HUES6 (cell line): ENCODE measurements at regions not wholly inside any gene's neighbourhood (a gene's known extent, or its start where the extent isn't known, plus 50 kb on each side); places are given as distances from the start of the nearest gene placed in this dataset.
"Not testable (repeated sequence)": the region's sequence is repeated elsewhere in the genome, so short reads cannot be mapped to it uniquely, and the experiment has no call there.

Experiments used
- H3K27ac ChIP-seq: 2 replicates; pipeline ENCODE4 v1.7.0; 2013; ENCODE audit warnings: low read depth, mild to moderate bottlenecking, low read length, inconsistent platforms
- H3K27me3 ChIP-seq: 2 replicates; pipeline ENCODE4 v1.6.1; 2013; ENCODE audit warnings: low read length; ENCODE audit not compliant: control insufficient read depth, insufficient read depth
- H3K36me3 ChIP-seq: 2 replicates; pipeline ENCODE4 v1.6.1; 2013; ENCODE audit warnings: low read length; ENCODE audit not compliant: control insufficient read depth, insufficient read depth
- H3K4me1 ChIP-seq: 2 replicates; pipeline ENCODE4 v1.6.1; 2013; ENCODE audit warnings: low read length; ENCODE audit not compliant: control insufficient read depth, insufficient read depth
- H3K4me3 ChIP-seq: 2 replicates; pipeline ENCODE4 v1.5.1; 2013; ENCODE audit warnings: low read depth, low read length
- H3K9ac ChIP-seq: one replicate; pipeline ENCODE4 v1.6.1; 2013; ENCODE audit warnings: mild to moderate bottlenecking, low read length
- H3K9me3 ChIP-seq: 2 replicates; pipeline ENCODE4 v1.6.1; 2013; ENCODE audit warnings: low read depth, low read length; ENCODE audit not compliant: control insufficient read depth, insufficient read depth

DNA sequence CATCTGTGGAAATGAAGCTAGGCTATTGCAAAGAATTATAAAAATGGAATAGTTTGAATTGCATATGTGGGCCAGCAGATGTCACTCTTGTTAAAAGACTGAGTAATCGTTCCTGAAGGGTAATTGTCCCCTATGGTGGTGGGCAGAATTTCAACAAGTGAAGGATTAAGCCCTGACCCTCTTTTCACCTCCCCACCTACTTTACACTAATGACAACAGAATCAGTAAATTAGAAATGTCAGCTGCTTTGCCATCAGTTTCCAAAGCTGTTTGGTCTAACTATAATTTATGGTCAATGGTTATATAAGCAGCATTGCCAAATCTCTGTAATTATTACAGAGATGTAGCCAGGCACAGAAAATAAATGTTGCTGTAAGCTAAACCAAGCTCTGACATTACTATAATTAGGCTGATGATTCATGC is 898.6 kb downstream of the AMY1C start:
- Histone ChIP-seq H3K36me3 (no peaks in the 10 kb centered on the region), H3K4me3 (no peak overlapping the region), H3K9me3 (no peaks in the 10 kb centered on the region), H3K27me3 (no peaks in the 10 kb centered on the region), H3K9ac (no peak overlapping the region), H3K4me1 (no peaks in the 10 kb centered on the region), H3K27ac (no peak overlapping the region)

DNA sequence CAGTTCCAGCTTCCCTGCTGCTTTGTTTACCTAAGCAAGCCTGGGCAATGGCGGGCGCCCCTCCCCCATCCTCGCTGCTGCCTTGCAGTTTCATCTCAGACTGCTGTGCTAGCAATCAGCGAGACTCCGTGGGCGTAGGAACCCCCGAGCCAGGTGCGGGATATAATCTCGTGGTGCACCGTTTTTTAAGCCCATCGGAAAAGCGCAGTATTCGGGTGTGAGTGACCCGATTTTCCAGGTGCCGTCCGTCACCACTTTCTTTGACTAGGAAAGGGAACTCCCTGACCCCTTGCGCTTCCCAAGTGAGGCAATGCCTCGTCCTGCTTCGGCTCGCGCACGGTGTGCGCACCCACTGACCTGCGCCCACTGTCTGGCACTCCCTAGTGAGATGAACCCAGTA is 914.7 kb downstream of the AMY1C start:
- H3K4me3 ChIP-seq: peak overlapping the region; percentile 36; the same call in 1 of the 2 replicates
- not testable (repeated sequence) for H3K27ac ChIP-seq, H3K36me3 ChIP-seq, H3K9me3 ChIP-seq, H3K27me3 ChIP-seq, H3K4me1 ChIP-seq, H3K9ac ChIP-seq

DNA sequence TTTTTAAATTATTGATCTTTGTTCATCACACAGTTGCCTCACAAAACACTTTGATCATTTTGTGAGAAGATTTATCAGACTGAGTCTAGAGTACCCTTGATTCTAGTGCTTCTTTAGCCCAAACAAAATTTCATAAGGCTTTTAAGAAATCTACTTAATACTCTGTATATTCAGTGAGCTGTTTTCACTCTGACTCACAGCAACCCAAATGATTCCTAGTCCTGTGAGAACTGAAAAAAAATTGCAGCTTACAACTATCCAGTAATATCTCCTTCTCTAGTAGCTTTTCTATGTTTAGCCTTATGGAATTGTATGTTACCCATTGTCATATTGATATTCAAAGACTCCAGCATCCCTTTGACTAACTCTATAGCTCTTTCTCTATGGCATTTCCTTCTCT is 915.6 kb downstream of the AMY1C start:
- no peaks in the 10 kb centered on the region for H3K4me1 ChIP-seq
- H3K4me3 ChIP-seq: no peak overlapping the region
- H3K27me3 ChIP-seq: no peaks in the 10 kb centered on the region
- no peaks in the 10 kb centered on the region for H3K9me3 ChIP-seq
- no peak overlapping the region for H3K9ac ChIP-seq
- no peak overlapping the region for H3K27ac ChIP-seq
- no peaks in the 10 kb centered on the region for H3K36me3 ChIP-seq

GRCh38 chr1:104671684-104672353 is 922.1 kb downstream of the AMY1C start:
- Histone ChIP-seq H3K36me3 (no peaks in the 10 kb centered on the region), H3K9me3 (no peaks in the 10 kb centered on the region), H3K27ac (no peak overlapping the region), H3K27me3 (no peaks in the 10 kb centered on the region), H3K4me3 (no peak overlapping the region), H3K9ac (no peak overlapping the region), H3K4me1 (peaks cover 5% of the 10 kb centered on the region; the same call in 1 of the 2 replicates)

- no peak overlapping the region for H3K27ac ChIP-seq
These were observed 949.7 kb downstream of the AMY1C start for GRCh38 chr1:104699433-104699832.

GRCh38 chr1:104702731-104703130 is 953.0 kb downstream of the AMY1C start:
- Histone ChIP-seq H3K4me1 (no peaks in the 10 kb centered on the region), H3K9ac (no peak overlapping the region), H3K9me3 (no peaks in the 10 kb centered on the region), H3K36me3 (no peaks in the 10 kb centered on the region), H3K4me3 (no peak overlapping the region), H3K27ac (no peak overlapping the region), H3K27me3 (no peaks in the 10 kb centered on the region)

More at GRCh38 chr1:104699433-104699832, 949.7 kb downstream of the AMY1C start:
- Histone ChIP-seq H3K4me3 (no peak overlapping the region), H3K9me3 (no peaks in the 10 kb centered on the region), H3K9ac (no peak overlapping the region), H3K36me3 (no peaks in the 10 kb centered on the region), H3K4me1 (no peaks in the 10 kb centered on the region), H3K27me3 (no peaks in the 10 kb centered on the region)

GRCh38 chr1:104706631-104707147 is 957.0 kb downstream of the AMY1C start:
- H3K9me3 ChIP-seq: no peaks in the 10 kb centered on the region
- H3K4me3 ChIP-seq: no peak overlapping the region
- H3K4me1 ChIP-seq: no peaks in the 10 kb centered on the region
- H3K9ac ChIP-seq: no peak overlapping the region
- no peaks in the 10 kb centered on the region for H3K27me3 ChIP-seq
- H3K27ac ChIP-seq: no peak overlapping the region
- no peaks in the 10 kb centered on the region for H3K36me3 ChIP-seq

- H3K9me3 ChIP-seq: no peaks in the 10 kb centered on the region
- H3K9ac ChIP-seq: no peak overlapping the region
- H3K27ac ChIP-seq: no peak overlapping the region
- no peaks in the 10 kb centered on the region for H3K27me3 ChIP-seq
- no peaks in the 10 kb centered on the region for H3K4me1 ChIP-seq
- H3K36me3 ChIP-seq: no peaks in the 10 kb centered on the region
- H3K4me3 ChIP-seq: no peak overlapping the region
These were observed 969.1 kb downstream of the AMY1C start for GRCh38 chr1:104718752-104719151.

- Histone ChIP-seq H3K4me1 (no peaks in the 10 kb centered on the region), H3K9me3 (no peaks in the 10 kb centered on the region), H3K27ac (no peak overlapping the region), H3K27me3 (no peaks in the 10 kb centered on the region), H3K36me3 (no peaks in the 10 kb centered on the region), H3K9ac (no peak overlapping the region), H3K4me3 (no peak overlapping the region)
These were observed 971.0 kb downstream of the AMY1C start for GRCh38 chr1:104720741-104721140.

DNA sequence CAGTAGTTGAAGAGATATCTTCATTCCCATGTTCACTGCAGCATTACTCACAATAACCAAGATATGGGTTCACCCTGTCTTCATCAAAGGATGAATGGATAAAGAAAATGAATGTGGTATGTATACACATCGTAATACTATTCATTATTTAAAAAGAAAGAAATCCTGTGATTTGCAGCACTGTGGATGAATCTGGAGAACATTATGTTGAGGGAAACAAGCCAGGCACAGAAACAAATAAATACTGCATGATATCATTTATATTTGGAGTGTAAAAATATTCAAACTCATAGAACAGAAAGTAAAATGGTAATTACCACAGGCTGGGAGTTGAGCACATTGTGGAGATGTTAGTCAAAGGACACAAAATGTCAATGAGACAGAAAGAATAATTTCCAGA is 977.2 kb downstream of the AMY1C start:
- no peaks in the 10 kb centered on the region for H3K36me3 ChIP-seq
- H3K4me1 ChIP-seq: no peaks in the 10 kb centered on the region
- H3K9ac ChIP-seq: no peak overlapping the region
- H3K27ac ChIP-seq: no peak overlapping the region
- no peak overlapping the region for H3K4me3 ChIP-seq
- H3K27me3 ChIP-seq: no peaks in the 10 kb centered on the region
- H3K9me3 ChIP-seq: no peaks in the 10 kb centered on the region

- H3K4me1 ChIP-seq: no peaks in the 10 kb centered on the region
- no peaks in the 10 kb centered on the region for H3K9me3 ChIP-seq
- no peaks in the 10 kb centered on the region for H3K27me3 ChIP-seq
- no peak overlapping the region for H3K27ac ChIP-seq
- no peaks in the 10 kb centered on the region for H3K36me3 ChIP-seq
- H3K9ac ChIP-seq: no peak overlapping the region
- no peak overlapping the region for H3K4me3 ChIP-seq
These were observed 984.2 kb downstream of the AMY1C start for GRCh38 chr1:104733866-104734265.
